Ecto neural progenitor cell (in vitro differentiated cells): ENCODE measurements at regions not wholly inside any gene's neighbourhood (a gene's known extent, or its start where the extent isn't known, plus 50 kb on each side); places are given as distances from the start of the nearest gene placed in this dataset.
"Not testable (repeated sequence)": the region's sequence is repeated elsewhere in the genome, so short reads cannot be mapped to it uniquely, and the experiment has no call there.

Experiments used
- DNase-seq: peaks from one replicate; pipeline ENCODE4 v3.0.0-alpha.2; 2018; ENCODE audit warnings: low spot score

DNA sequence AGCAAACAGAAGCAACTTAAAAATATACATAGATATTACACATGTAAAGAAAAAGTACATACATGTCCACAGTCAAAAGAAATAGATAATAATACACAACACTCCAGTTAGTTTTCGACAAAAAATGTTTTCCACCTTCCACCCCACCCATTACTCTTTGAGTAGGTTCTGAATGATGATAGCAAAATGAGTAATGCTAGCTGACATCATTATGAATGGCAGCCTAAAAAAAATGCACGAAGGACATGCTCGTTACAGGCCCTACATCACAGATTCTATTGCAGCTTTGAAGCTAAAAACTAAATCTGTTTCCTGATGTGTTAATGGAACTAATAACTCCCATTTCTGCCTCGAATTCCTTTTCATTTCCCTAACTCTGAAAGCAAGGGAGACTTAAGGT, 578.7 kb upstream of the NETO1 start:
- DNase-seq = no peak

DNA sequence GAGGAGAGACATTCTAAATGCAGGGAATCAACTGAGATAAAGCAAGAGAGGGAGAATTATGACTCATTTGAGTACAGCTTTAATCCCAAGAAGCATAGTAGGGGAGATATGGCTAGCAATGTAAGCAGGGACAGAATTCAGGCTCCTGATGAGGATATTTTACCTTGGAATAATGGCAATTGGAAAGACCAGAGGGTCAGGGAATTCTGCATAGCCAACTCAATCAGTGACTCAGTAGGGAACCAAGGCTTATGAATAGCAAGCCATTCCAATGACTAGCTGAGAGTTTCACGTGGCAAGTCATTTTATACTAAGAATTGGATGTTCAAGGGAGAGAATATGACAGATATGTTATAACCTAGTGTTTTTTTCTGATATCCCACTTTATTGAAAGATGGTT, 563.8 kb upstream of the NETO1 start:
- no peak for DNase-seq

DNA sequence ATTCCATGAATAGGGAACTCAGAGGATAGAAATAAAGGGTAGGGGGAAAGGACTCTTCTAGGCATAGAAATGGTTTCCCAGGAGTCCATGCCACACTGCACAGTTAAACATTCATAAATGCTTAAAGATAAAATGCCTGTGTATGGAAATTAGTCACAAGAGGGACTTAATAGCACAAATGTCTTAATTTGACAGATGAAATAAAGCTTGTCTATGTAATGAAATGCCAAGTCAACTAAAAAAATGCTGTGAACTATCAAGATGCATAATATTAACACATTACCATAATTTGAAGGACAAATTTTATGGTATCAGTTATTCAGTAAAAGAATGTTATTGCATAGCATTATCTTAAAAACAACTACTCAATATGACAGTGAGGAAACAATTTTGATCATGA, 553.2 kb upstream of the NETO1 start:
- DNase-seq = no peak

DNA sequence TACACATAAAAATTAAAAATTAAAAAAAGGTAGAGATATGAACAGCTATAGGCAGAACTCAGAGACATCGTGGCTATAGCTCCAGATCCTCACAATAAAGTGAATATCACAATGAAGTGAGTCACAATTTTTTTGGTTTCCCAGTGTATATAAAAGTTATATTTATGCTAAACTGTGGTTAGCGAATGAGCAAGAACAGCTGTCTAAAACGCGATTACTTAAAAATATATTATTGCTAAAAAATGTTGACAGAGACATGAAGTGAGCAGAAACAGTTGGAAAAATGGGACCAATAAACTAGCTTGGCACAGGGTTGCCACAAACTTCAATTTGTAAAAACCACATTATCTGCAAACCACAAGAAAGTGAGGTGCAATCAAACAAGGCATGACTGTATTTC, 551.7 kb upstream of the NETO1 start:
- DNase-seq = no peak

DNA sequence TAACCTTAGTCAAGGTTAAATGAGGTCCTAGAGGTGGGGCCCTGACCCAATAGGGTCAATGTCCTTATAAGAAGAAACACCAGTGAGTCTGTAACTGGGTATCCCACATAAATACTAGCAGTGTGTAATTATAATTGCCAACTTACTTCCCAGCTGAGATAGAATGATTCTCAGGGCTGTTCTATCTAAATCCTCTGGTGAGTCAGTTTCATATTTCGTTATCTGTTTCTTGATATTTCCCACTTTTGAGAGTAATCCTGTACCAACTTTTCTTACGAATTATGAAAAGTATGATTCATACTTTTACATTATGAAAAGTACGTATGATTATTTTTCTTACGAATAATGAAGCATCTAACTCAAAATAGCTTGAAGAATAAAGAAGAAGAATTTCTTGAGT, 546.8 kb upstream of the NETO1 start:
- no peak for DNase-seq

DNA sequence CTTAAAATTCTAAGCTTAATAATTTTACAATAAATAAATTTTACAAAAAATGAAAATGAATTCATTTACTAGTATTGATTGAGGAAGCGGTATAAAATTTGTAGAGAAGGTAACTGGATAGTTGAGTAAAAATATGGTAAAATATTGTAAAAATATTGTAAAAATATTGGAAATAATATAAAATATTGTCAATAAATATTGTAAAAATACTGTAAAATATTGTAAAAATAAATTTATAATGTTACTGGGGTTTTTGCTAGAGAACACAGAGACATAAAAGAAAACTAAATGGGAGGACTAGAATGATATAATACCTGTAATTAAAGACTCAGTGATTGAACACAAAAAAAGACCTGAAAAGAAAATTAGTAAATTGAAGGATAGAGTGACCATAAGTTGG, 546.3 kb upstream of the NETO1 start:
- no peak for DNase-seq

DNA sequence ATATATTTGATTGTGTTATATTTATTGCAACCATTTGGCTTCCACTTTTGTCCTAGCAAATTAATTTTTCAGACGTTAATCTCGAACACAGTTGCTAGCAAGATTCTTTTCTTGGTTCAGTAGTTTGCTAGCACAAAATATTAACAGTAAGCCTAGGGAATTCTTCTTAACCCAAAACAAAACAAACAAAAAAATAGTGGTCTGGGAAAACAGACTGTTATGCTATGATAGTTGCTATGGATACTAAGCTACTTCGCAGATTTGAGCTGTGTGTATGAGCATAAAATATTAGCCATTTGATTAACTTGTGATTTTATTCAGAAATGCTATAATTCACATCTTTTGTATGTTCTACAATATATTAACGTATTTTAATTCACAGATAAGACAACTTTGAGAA, 541.5 kb upstream of the NETO1 start:
- DNase-seq = no peak

DNA sequence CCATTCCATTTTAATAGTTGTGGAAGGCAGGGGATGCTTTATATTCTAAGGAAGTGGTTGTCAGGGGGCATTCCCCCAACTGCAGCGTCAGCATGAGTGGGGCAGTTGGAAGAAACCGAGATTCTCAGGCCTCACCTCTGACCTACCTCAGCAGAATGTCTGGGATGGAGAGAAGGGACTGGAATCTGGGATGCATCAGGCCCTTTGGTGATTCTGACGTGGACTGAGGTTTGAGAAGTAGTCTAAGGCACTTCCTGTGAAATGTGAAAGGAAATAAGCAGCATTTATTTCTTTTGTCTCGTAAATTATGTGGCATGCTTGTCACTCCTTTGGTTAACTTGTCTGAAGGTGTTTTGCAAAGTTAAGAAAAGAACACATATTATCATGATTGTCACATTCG, 540.7 kb upstream of the NETO1 start:
- DNase-seq = no peak

DNA sequence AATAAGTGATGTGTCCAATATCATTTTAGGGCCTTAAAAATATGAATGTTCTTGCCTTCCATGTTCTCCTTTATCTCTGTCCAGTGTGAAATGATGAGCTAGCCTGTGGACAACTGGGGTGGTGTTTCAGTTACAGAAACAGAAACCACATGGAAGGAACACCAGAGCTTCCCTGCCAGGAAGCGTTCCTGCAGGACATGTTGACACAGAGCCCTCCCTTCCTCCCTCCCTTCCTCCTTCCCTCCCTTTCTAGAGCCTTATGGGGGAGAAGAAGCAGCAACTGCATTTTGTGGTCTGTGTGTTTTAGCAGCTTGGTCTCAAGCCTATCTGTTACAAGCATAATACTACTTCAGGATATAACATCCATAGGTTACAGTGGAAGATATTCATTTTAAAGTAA, 539.7 kb upstream of the NETO1 start:
- no peak for DNase-seq

DNA sequence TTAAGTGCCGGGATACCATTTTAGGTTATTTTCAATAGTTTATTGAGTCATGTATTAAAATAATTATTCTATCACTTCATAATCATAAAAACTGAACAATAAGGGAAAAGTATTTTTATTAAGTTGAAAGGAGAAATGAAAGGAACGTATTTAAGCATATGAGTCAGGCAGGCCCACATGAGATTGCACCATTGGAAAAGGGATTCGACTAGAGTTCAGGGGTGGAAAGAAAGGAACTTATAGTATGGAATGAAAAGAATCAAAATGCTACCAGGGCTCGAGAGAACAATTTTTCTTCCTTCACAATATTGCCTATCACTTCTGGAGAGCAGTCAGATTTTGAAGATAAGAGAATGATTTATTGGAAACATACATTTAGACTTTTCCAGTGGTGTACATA, 516.5 kb upstream of the NETO1 start:
- no peak for DNase-seq

DNA sequence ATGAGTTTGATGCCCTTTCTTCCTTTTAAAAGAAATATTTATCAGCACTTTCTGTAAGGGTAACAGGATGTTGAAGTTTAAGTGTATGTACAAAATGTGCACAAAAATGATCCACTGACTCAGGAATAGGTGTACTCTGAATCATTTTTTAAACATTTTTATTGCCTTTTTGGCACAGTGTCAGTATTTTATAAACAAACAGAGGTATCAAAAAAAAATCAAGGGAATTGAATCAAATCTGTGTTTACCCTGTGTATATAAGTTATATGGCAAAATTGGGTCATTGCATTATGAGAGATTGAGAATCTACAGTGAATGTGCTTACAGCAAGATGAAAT, 513.9 kb upstream of the NETO1 start:
- no peak for DNase-seq

DNA sequence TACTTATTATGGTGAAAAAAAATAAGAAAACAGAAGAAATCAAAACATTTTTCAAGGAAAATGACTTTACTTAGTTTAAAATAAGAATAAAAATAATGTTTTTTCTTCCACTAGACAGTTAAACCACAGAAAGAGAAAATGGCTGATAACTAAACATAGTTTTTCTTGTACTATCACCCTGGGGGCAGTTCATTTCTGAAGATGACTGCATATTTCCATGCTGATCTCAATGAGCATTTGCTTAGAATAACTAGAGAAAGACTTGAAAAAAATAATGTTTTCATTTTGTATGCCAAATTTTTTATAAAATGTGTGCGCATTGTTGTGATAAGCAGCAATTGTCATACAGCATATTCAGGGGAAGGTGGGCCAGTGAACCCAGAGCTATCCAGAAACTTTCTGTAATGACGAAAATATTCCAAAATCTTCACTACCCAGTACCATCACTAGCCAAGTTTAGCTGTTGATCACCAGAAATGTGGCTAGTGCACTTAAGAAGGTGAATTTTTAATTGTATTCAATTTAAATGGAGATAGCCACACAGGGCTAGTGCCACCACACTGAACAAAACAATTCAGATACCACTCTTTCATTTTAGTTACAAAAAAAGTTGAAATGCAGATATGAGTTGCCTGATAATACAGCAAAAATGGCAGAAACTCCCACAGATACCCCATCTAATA, 513.4 kb upstream of the NETO1 start:
- DNase-seq = no peak

DNA sequence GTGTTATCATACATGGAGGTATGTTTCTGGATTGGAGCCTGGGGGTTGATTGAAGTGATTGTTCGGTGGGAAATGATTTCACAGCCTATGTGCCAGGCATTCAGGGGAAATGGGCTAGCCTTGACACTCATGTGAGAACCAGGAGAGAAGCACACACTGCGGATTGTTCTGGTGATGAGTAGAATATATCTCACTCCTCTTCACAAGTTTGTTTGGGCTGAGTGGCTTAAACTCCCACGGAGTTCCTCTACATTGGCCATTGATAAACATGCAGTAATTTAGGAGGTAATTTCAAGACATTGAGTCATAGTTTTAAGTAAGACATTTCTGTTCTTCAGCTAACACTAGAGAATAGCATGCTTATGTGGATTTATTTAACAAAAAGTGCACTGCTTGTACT, 498.9 kb upstream of the NETO1 start:
- DNase-seq = no peak

DNA sequence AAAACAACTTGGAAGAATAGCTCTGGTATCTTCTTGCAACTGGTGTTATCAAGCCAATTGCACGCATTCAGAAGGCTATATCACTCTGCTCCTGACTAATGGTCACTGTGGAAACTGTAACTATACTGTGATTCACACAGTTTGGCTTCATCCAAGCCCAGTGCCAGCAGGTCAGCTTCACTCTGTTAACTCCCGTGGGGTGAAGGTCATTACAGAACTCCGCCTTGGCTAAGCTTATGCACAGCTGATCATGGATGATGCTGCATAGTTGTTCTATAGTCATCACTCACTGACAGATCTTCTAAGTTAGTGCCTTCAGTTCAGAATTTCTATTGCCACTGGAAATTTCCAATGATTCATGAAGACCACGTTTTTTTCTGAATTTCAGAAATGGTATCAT, 497.2 kb upstream of the NETO1 start:
- DNase-seq = no peak

DNA sequence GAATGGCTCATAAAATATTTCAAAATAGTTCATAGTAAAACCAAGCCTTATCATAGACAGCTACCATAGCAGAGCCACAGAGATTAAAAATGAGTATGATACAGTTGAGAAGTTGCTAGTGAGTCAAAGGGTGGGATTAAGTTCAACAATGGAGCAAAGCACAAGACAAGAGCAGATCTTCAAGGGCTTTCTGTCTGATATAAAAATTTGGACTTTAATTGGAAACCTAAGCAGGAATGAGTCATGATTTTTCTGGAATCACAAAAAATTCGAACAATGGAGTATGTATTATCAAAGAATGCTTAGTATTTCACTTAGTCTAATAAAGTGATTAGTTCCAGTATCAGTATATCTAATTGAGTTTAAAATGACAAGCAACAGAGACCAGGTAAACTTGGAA, 487.3 kb upstream of the NETO1 start:
- no peak for DNase-seq

DNA sequence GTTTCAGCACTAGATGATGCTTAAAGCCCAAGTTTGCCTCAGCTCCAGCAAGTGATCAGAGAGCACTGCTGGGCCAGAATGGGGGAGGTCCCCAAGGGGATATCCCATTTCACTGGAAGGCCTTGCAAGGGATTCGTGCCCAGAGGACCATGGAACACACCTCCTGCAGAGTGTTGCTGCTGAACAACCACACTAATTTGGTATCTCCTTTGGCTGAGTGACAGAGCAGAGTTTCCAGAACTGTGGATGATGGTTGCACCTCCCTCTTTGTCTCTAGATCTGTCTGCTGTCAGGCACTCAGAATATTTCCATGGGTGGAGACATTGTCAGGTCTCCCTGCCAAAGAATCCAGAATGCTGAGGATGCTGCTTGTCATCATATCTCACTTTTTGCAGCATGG, 484.8 kb upstream of the NETO1 start:
- DNase-seq = no peak

DNA sequence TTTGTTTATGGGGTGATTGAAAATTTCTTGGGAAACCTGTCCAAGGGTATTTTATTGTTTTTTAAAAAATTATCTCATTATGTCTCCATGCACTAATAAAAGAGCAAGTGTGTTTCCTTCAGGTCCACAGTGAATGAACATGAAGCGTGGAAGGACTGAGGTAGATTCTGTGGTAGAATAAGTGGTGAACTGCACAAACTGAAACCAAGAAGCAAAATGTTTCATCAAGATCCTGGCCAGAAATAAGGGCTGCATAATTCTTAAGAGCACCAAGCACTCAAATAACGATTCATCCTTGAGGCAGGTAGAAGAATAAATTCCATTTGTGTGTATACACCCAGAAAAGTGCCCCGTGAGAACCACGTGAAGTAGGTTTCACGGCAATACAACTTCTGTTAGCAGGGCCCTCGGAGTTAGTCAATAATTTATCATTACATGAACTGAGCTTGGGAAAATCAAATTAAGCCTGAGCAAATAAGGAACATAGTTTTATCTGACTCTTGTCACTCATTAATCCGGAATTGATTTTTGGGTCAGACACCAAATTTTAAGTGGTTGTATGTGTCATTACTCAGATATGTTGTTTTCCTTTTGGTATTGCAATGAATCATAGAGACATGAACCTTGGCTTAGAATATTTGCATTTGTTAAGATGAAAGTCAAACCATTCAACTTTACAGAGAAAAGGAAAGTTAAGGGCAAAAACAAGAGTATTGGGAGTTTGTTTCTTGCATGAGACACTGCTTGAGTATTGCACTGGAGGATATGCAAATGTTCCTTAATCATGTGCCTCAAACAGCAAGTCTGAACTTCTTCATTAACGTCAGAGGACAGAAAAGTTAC, 472.6 kb upstream of the NETO1 start:
- DNase-seq = no peak

DNA sequence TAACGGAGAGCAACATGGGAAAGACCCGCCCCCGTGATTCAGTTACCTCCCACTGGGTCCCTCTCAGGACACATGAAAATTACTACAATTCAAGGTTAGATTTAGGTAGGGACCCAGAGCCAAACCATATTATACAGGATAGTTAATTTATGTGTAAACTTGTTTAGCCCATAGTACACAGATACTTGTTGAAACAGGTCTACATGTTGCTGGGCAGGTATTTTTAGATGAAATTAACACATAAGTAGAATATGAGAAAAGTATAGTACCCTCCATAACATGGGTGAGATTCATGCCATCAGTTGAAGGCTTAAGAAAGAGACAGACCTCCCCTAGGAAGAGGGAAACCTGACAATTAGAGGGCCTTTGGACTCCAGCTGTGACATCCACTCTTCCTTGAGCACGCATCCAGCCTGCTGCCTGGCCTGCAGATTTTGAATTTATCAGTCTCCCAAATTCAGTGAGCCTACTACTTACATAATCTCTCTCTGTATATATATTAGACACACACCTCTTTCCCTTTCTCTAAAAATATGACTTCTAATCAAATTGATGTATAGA, 463.5 kb upstream of the NETO1 start:
- no peak for DNase-seq

DNA sequence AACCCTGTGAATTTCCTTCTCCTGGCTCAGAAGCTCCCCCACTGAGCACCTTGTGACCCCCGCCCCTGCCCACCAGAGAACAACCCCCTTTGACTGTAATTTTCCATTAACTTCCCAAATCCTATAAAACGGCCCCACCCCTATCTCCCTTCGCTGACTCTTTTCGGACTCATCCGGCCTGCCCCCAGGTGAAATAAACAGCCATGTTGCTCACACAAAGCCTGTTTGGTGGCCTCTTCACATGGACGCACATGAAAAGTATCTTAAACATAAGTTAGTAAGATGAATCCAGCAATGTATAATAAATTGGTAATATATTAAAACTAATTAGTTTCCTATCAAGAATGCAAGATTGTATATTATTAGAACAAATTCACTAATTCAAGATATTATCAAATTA, 462.3 kb upstream of the NETO1 start:
- not testable (repeated sequence) for DNase-seq

DNA sequence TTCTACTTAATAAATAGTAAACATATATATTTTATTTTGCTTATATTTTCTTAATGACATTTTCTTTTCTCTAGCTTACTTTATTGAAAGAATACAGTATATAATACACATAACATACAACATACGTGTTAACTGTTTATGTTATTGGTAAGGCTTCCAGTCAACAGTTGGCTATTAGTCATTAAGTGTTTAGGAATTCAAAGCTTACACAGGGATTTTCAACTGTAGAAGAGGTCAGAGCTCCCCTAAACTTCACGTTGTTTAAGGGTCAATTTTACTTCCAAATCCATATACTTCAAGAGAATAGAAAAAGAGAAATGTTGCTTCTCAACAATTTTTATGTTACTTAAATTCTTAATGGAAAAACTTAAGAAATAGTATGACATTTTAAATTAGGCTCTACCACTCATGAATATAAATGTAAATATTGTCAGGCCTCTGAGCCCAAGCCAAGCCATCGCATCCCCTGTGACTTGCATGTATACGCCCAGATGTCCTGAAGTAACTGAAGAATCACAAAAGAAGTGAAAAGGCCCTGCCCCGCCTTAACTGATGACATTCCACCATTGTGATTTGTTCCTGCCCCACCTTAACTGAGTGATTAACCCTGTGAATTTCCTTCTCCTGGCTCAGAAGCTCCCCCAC, 456.5 kb upstream of the NETO1 start:
- DNase-seq = not testable (repeated sequence)

DNA sequence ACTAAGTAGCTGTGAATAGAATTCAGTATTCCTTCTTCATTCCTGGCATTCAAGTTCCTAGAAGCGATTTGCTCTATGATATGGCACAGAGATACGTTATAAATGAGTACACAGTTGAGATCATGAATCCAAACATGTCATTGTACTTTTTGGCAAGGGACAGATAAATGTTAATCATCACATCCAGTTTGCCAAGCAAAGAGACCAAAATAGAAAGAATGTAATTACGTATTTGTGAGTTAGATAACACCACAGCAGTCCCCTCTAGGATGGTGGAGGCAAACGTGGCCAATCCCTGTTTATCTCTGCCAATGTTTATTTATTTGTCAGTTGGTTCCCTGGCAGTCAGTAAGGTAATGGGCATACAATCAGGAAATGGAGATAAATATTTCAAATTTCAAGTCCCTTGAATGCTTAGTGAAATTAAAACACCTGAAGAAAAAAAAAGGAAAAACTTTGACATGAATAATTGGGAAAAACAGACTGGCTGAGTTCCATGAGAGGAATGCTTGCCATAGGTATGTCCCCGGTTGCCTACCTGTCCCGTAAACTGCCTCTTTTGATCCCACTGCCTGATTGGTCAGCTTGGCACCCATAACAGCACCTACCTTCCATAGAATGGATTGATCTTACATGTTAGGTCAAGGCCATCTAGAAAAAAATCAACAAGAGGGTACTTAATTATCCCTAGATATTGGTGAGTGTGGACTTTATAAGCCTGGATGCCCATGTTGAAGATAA, 451.1 kb upstream of the NETO1 start:
- DNase-seq = no peak

DNA sequence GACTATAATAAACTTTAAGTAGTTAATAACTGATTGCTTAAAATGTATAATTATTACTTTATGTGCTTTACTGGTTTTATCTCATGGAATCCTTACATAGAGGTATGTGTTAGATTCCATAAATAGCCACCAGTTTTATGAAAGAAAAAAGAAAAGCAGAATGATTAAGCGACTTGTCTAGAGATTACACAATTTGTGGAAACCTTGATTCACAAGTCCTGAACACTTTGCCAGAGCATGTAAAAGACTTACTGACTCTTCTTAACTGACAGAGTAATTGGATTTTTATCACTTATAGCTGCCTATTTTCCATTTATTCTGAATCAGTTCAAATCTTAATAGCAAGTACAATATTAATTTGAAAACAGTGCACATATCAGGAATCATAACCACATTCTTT, 448.7 kb upstream of the NETO1 start:
- DNase-seq = no peak
